Kidney glomerular epithelial cell (primary cell): ENCODE measurements at regions not wholly inside any gene's neighbourhood (a gene's known extent, or its start where the extent isn't known, plus 50 kb on each side); places are given as distances from the start of the nearest gene placed in this dataset.
A peak's percentile ranks its signal among the peaks of the same experiment; 100 is the strongest.

Experiments used
- DNase-seq: peaks from one replicate; lab custom pipeline; 2025; lab: John Stamatoyannopoulos, UW

DNA sequence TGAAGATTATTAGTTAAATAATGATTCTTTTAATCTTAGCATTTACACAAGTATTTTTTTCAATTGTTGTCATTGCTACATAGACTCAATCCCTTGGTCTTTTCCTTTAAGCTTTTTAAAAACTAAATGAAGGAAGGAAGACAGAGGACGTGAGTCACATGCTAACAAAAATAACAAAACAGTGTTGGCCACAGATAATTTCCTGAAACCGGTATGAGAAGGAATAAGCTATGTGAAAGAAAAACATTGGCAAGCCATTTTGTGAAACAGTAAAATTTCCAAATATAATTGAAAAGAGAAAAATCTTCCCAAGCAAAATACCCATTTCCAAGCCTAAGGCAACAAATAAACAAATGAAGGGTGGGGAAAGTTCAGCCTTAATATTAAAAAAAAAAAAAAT is 223.0 kb downstream of the AHR start:
- DNase-seq = peak; percentile 66

DNA sequence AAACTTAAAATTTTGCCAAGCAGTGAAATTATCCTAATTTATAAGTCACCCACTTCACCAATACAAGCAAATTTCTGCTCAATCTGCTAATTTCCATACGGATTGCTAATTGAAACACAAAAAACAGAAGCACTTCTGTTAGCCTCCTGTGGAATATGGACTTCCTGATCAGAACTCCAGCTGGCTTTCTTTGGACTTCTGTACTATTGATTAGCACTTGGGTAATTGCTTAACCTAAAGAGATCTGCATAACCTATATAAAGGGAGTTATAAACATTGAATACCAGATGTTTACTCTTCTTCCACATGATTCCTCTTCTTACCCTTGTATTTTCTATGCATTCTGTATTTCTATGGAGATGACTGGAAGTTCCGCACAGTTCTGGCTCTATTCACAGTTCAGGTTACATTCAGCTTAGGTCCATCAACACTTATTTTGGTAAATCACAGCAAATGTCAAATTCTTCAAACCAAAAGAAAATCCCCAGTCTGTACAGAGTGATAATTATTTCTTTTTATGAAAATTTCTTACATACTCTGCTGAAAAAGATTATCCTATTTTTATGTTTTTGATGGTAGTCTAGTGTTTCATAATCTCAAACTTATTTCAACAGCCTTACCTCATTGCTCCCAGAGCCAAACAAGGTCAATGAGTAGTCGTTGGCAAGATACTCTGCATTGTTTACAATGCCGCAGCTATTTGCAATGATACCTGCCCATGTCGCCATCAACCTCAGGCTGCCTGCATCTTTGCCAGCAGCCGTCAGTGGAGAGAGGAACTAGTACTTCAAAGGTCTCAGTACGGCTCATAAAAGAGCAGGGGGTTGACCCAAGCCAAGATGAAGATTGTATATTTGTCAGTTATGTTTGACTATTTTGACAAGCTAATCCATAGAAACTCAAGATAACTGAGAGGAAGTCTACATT is 225.6 kb downstream of the AHR start:
- DNase-seq = no peak

DNA sequence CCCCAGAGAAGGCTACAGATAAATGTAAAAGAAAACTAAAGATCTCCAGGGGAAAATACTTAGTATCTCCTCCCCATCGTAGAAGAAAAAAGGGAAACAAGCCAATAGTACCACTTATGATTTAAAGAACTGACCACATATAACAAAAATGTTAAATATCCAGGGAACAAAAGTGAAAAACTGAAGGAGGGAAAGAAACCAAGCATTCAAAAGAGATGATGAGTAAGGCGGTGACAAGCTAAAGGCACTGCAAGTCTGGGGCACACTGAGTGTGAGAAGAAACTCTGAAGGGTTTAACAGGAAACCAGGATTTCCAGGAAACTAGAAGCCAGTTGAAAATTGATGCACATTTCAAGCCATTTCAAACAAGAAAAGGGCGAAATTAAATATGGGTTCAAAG is 226.3 kb downstream of the AHR start:
- DNase-seq = no peak

DNA sequence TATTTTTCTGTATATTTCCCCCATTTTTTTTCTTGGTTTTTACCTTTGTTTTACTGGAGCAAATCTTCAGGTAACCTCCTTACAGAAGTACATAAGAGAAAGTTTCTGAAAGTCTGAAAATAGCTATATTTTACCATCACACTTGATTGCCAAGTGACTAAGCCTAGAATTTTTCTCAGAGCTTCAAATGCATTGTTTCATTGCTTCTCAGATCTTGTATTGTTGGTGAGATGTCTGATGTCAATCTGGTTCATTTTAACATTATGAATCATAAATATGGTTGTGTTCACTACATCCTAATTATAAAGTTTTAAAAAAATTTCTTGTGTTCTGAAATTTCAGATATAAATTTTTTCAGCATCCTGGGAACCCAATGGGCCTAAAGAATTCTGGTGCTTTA is 228.2 kb downstream of the AHR start:
- no peak for DNase-seq

DNA sequence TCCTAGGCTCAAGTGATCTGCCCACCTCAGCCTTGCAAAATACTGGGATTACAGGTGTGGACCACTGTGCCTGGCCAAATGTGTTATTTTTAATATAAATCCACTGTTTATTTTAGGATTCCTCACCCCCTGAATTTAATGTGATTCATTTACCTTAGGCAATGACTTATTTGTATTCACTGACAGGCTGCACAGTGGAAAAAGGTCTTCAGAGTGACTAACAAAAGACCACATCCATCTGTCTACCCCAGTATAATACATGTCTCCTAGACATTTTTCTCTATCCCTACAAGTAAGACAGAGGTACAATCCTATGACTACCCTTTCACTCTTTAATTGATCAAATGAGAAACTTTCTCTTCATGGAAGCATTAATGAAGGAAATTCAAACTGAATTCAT is 230.2 kb downstream of the AHR start:
- DNase-seq = no peak

DNA sequence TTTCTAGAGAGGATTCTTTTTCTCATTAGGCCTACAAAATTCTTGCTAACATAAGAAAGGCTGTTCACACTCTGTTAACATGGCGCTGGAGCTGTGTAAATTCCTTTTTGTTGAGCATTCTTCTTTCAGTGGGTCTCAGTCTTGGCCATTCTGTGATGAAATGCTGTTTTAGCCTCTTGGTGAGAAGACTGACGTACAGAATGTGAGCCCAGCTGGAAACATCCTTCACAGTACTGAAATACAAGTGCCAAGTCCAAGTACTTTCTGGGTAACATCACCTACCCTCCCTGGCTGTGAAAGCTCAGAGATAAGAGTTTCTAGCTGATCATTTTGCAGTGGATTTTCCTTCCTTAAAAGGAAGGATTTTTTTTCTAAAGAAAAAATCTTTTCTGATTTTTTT is 231.8 kb downstream of the AHR start:
- DNase-seq = peak; percentile 69

DNA sequence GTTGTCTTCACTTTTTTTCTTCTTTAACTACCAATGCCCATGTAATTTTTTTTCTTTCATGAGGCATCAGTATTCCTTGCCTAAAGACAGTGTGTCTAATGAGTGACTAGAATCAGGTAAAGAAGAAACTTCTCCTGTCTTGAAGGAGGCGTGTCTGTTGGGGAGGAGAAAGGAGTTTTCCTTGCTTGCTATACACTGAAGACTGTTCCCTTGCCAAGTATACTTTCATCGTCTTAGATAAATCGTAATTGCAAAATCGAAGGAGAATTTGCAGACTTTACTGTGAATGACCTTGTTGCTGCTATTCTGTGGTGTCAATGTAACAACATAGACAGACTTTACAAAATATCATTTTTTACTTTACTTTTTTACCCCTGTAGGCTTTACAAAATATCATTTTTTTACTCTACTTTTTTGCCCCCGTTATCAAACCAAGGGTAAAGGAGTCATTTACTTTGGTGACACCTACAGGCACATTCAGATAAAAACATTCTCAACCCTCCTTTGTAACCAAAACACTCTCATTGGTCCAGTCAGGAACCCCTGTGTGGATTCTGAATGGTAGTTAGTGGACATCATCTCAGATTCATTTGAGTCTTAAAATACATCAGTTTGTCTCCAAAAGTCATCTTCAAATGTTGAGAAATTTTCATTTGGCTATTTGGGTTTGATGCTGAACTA is 232.4 kb downstream of the AHR start:
- DNase-seq = no peak

DNA sequence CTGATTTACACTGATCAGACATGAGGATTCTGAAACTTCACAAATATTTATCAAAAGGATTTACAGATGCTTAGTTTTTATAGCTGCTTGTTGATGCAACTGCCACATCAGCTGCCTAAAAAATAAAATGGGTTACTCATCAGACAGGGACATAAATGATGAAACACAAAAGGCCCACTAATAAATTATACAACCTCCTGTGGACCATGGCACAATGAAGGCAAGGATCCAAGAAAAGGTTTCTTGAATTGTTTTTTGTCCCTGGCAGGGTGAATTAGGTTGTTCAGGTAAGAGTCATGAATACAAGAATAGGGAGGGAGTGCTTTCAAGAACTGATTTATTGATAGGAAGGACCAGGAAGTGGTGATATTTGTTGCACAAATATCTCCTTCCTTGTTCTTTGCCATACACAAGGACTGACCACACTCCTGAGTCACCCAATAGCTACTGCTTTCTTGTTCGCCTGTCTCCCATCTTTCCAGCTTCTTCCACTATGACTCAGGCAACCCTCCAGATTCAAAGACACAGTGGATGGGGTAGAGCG is 234.5 kb downstream of the AHR start:
- peak; percentile 88 for DNase-seq

DNA sequence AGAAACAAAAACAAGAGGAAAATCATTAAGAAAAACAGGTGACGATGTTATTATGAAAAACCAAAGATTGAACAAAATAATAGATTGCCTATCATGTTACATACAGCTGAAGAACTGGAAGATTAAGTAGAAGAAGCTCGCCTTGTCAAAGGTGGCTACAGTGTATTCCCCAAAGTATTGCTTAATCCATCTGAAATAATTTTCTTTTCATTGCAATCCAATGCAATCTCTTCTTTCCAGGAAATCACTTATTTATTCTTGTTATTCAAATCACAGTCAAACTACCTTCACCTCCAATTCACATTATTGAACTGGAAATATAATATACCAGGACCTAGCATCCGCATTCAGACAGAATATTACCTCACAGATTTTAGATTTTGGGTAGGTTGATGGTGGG is 235.9 kb downstream of the AHR start:
- DNase-seq = no peak

DNA sequence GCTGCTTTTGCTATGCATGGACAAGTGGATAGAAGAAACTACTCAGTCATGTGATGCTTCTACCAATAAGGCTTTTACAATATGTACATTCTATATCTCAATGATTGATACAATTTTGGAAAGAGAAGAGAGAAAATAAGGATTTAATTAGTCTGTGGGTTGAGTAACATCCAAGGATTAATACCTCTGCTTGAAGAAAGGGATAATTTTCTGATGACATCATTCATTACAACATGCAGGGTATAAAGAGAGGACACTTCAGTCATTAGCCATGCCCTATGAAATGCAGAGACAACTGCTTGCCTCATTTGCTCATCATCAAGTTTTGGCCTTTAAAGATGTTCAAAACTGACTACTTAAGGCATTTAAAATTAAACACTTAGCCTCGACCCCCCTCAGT is 237.3 kb downstream of the AHR start:
- no peak for DNase-seq

DNA sequence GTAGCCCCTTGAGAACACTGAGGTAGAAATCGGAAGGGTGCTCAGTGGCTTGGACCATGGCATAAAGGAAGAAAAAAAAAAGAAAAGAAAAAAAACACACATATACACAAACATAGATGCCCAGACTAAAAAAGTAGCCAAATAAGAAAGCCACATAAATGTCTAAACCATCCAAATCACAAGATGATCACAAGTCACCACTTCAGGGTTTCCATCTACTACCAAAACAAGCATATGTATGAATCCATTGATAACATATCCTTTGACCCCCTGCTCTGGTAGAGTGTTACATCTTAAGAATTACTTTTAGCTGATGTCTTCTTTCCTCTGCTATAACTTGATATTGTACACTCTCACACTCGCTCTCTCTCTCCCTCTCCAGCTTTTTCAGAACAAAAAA is 245.9 kb downstream of the AHR start:
- no peak for DNase-seq

DNA sequence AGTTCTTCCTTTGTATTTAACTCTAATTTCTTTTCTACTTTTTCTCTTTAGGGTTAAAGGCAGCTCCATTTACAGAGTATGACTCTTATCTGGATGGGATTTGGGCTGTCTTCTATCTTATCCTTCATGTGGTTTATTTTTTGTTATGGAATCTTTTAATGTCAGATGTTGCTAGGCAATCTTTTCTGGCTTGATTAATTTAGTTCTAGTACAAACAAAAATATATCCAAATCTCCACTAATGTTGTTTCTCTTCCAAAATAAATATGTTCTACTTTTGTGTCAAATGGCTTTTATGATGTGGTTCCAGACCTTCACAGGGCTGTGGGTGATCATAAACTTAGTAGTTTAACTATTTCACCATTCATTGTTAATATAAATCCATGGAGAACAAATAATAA is 246.9 kb downstream of the AHR start:
- DNase-seq = no peak

DNA sequence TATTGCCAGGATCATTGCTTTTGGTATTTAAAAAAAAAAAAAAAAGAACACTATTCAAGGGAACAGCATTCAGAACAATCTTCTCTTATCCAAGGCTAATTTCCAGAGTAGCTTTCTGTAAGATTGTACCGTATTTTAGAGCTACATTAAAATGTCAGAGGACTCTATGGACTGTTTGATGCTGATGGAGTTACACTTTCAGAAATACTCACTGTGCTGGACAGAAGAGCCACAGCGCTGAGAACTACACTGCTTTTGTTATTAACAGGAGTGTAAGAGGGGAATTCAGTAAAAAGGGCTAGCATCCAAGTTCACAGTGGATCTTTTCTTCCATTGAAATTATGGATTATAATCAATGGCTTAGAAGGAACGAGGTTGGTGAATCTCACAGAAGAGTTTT is 247.7 kb downstream of the AHR start:
- DNase-seq = no peak

DNA sequence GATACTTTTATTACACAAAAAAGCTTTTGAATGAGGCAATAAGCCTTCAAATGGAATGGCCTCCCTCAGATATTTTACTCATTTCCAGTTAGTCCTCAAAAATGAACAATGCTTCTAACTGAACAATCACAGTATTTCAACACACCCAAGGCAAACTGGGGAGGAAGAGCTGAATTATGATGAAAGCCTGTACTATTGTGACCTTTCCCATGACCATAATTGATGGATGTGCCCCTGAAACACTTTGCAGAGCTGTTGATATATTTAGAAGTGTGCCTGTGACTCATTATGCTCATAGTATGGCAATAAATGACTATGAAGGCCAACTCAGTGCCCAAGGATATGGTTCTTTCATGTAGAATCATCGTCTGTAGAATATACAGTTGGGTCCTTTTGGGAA is 248.1 kb downstream of the AHR start:
- no peak for DNase-seq

DNA sequence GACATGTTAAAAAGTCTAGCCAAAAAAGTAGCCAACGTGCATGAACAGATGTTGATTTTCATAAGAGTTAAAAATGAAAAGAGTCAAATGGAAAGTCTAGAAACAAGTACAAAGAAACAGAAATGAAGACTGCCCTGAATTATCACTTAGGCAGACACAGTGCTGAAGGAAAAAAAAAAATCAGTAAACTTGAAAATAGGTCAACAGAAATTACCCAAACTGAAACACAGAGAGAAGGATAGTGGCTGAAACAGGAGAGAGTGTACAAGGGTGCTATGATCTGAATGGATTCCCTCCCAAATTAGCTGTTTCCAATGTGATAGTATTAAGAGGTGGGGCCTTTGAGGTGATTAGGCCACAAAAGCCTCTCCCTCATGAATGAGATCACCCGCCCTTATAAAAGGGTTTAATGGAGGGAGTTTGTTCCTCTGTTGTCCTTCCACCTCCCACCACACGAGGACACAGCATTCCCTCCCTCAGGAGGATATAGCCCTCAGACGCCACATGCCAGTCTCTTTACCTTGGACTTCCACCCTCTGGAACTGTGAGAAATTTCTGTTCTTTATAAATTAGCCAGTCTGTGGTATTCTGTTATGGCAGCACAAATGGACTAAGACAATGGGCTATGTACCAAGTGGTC is 249.7 kb downstream of the AHR start:
- no peak for DNase-seq

DNA sequence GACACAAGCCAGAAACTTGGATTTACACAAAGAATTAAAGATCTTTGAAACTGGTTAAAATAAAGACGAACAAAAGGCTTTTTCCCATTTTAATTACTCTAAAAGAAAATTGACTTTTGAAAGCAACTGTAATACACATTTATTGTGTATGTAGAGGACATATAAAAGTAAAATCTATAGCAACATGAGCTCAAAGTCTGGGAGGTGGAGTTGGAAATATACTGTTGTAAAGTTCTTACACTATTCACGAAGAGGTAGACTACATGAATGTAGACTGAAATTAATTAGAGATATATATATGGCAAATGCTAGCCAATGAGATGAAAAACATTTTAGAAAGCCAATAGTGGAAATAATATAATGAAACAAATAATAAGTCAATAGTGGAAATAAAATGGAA is 251.0 kb downstream of the AHR start:
- no peak for DNase-seq

DNA sequence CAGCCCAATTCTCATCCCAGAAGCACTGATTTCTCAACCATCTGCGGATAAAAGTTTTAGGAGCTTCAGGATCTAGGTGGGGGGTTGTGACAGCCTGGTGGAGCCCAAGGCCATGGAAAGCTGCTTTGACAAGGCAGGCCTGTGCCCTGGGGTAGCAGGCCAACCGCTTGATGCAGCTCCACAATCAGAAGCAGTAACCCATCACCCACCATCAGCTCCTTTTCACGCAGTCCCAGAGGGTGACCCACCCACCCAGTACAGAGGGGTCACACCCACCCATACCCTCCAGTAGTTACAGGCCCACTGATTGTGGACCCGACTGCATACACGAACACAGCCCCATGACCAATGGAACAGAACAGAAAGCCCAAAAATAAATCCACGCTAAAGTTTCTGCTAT is 253.9 kb downstream of the AHR start:
- no peak for DNase-seq

DNA sequence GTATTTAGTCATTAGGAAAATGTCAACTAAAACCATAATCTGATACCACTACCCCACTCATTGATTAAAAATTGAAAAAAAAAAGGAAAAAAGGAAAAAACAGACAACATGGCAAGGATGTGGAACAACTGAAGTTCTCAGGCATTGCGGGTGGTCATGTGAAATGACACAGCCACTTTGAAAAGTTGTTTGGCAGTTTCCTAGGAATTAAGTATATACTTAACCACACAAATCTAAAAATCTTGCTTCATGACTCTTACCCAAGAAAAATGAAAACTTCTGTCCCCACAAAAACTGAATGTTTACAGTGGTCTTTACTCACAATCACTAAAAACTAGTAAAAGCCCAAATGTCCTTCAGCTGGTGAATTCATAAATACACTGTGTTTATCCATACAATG is 254.5 kb downstream of the AHR start:
- DNase-seq = no peak

DNA sequence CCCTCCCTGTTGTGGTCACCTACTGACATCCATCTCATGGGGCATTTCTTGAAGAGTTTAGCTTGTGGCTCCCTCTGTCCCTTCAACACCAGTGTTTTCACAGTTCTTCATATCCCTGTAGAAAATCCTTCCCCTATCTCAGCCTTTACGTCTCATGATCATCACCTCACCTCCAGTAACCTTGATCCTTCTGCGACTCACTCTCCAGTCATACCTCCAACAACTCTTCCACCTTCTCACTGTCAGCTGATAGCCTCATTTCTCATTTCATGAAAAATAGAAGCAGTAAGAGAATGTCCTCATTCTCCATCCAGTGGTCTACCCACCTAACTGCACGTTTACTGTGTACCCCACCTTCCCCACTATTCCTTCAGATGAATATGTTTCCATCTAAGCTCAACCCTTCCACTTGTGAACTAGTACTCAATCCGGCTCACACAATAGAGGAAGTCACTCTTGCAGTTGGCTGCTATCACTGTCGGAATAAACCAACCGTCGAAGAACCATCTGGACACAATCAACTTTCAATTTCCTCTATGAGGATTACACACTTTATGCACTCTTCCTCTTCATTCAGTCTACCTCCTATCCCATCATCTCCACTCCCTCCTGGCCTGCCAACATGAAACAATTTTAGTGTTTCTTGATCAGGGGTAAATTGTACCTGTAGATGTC is 256.0 kb downstream of the AHR start:
- no peak for DNase-seq

DNA sequence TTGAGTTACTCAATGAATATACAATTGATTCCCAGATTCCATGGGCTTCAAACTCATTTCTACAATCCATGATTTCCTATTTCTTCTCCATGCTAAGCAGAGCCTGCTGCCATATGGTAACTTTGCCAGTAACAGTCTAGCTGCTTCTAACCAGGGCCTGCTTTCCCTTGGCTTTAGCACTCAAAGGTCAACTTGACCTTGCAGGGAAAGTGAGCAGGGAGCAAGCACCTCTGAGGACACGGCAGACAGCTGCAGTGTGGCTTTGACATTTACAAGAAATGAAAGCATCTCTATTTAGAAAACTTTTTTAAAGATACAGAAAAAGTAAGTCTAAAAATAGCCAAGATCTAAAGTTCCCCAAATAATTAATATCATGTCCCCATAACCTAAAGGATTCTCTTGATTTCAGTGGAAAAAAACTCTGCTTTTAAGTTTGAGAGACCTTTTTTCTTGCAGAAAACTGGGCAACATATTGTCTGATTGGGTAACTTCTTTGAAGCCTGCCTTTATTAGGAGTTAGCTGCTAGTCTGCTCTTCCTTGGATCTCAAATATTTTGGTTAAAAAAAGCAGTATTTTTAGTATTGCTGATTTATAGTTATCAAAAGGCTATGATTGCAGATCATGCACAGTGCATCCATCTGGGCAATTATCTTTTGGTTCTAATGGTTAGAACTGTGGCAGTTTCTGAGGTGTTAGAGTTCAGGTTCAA is 257.9 kb downstream of the AHR start:
- DNase-seq = no peak

DNA sequence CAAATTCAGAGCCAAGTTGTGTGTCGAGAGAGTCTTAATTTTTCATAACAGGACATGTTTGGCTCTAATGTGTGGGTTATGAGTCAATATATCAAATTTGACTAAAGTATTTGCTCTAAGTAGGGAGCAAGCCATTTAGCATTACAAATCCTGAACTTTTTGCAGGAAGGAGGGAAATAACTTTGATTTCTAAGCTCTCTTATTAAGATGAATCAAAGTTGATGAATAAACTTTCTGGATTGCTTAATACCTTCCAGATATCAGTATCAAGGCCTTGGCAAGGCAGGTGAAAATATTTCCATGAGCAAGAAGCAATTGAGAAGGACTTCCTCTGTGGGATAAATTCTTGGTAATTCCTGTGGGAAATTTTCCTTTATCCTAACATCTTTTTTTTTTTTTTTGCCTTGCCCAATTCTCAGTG is 258.8 kb downstream of the AHR start:
- no peak for DNase-seq

DNA sequence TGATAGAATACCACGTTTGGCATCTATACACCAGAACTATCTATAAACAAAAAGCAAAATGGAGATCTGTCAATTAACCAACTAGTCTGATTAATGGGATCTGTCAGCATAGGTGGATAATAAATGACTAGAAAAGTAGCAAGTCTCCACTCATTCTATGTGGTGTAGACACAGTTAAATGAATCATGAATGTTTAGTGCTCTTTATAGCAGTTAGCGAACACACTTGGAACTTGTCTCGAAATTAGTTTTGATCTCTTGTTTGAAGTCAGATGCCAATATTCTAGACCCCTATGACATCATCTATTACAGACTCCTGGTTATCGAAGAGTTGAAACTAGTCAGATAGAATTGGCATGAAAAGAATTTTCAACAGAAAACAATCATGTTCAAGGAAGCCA is 259.7 kb downstream of the AHR start:
- DNase-seq = peak; percentile 41
